ENCODE measurements at regions not wholly inside any gene's neighbourhood (a gene's known extent, or its start where the extent isn't known, plus 50 kb on each side); places are given as distances from the start of the nearest gene placed in this dataset.
"Not testable (repeated sequence)": the region's sequence is repeated elsewhere in the genome, so short reads cannot be mapped to it uniquely, and the experiment has no call there.

- DNase-seq, result not testable (repeated sequence)
These were observed 113.9 kb downstream of the TMEM121 start for GRCh38 chr14:105639969-105640931.

GRCh38 chr14:105641075-105641937, 114.9 kb downstream of the TMEM121 start:
- no peak for DNase-seq

- DNase-seq, result not testable (repeated sequence)
These were observed 115.6 kb downstream of the TMEM121 start for GRCh38 chr14:105641951-105642350.

GRCh38 chr14:105642486-105642885, 116.1 kb downstream of the TMEM121 start:
- DNase-seq, result not testable (repeated sequence)

GRCh38 chr14:105643406-105644052, 117.1 kb downstream of the TMEM121 start:
- DNase-seq, result not testable (repeated sequence)

- not testable (repeated sequence) for DNase-seq
These were observed 117.7 kb downstream of the TMEM121 start for GRCh38 chr14:105644053-105644435.

GRCh38 chr14:105644457-105644856, 118.1 kb downstream of the TMEM121 start:
- not testable (repeated sequence) for DNase-seq

- not testable (repeated sequence) for DNase-seq
These were observed 118.5 kb downstream of the TMEM121 start for GRCh38 chr14:105644891-105645290.

- not testable (repeated sequence) for DNase-seq
These were observed 119.0 kb downstream of the TMEM121 start for GRCh38 chr14:105645389-105645788.

- DNase-seq, result no peak
These were observed 119.8 kb downstream of the TMEM121 start for GRCh38 chr14:105646175-105646574.

GRCh38 chr14:105646711-105647281, 120.4 kb downstream of the TMEM121 start:
- DNase-seq, result not testable (repeated sequence)

- DNase-seq, result not testable (repeated sequence)
These were observed 121.0 kb downstream of the TMEM121 start for GRCh38 chr14:105647426-105647783.

GRCh38 chr14:105647784-105648608, 121.6 kb downstream of the TMEM121 start:
- DNase-seq, result no peak

GRCh38 chr14:105648609-105649535, 122.5 kb downstream of the TMEM121 start:
- not testable (repeated sequence) for DNase-seq

GRCh38 chr14:105652317-105652716, 125.9 kb downstream of the TMEM121 start:
- not testable (repeated sequence) for DNase-seq

- DNase-seq, result not testable (repeated sequence)
These were observed 127.5 kb downstream of the TMEM121 start for GRCh38 chr14:105653921-105654320.

- not testable (repeated sequence) for DNase-seq
These were observed 132.9 kb downstream of the TMEM121 start for GRCh38 chr14:105659255-105659654.

- DNase-seq, result no peak
These were observed 133.6 kb downstream of the TMEM121 start for GRCh38 chr14:105659935-105660527.

- DNase-seq, result no peak
These were observed 134.6 kb downstream of the TMEM121 start for GRCh38 chr14:105660816-105661531.
